H1 (cell line): ENCODE measurements at regions not wholly inside any gene's neighbourhood (a gene's known extent, or its start where the extent isn't known, plus 50 kb on each side); places are given as distances from the start of the nearest gene placed in this dataset.

ENCODE experiments used
- CTCF ChIA-PET: fragments of 300-600 bp; sonication (Branson Sonifier 250); formaldehyde crosslinking; loops from one replicate; lab custom pipeline; 2021; ENCODE audit not compliant: partially characterized antibody; lab: Charles Lee
- POLR2A ChIA-PET: fragments of 300-600 bp; sonication (Branson Sonifier 250); formaldehyde crosslinking; loops from one replicate; lab custom pipeline; 2021; ENCODE audit warnings: inconsistent platforms; ENCODE audit not compliant: partially characterized antibody; lab: Charles Lee
- DNase-seq, 2 experiments: peaks; one replicate each; pipeline versions ENCODE4 v3.0.0 to v3.0.0-alpha.2; 2010 to 2022; ENCODE audit warnings: low spot score in 2 of 2, low read depth in 1 of 2, mixed read lengths in 1 of 2
- FAIRE-seq: peaks from 2 replicates; lab custom pipeline; 2011; peaks lifted over from hg19 to GRCh38; lab: Jason Lieb, UNC
- H2AFZ ChIP-seq: 2 replicates; pipeline ENCODE4 v1.8.1; 2012; ENCODE audit warnings: low read length, inconsistent platforms
- H2AK5ac ChIP-seq: 2 replicates; pipeline ENCODE4 v1.6.1; 2013; ENCODE audit warnings: low read depth, low read length
- H2BK120ac ChIP-seq: replicated peaks from 2 replicates; pipeline ENCODE3; 2013; ENCODE audit warnings: low read depth, low read length, inconsistent platforms
- H2BK12ac ChIP-seq: 2 replicates; pipeline ENCODE4 v1.6.1; 2013; ENCODE audit warnings: low read depth, low read length
- H2BK15ac ChIP-seq: 2 replicates; pipeline ENCODE4 v1.6.1; 2013; ENCODE audit warnings: low read length
- H2BK20ac ChIP-seq: 2 replicates; pipeline ENCODE4 v1.6.1; 2013; ENCODE audit warnings: low read length
- H2BK5ac ChIP-seq: 2 replicates; pipeline ENCODE4 v1.6.1; 2013; ENCODE audit warnings: low read depth, low read length
- H3K14ac ChIP-seq: 2 replicates; pipeline ENCODE4 v1.6.1; 2013; ENCODE audit warnings: inconsistent platforms; ENCODE audit not compliant: insufficient read length
- H3K18ac ChIP-seq: 2 replicates; pipeline ENCODE4 v1.6.1; 2013; ENCODE audit warnings: low read length; ENCODE audit errors: extremely low read depth
- H3K23ac ChIP-seq: 2 replicates; pipeline ENCODE4 v1.6.1; 2013; ENCODE audit warnings: inconsistent platforms; ENCODE audit not compliant: insufficient read length
- H3K23me2 ChIP-seq: 2 replicates; pipeline ENCODE4 v1.6.1; 2013; ENCODE audit warnings: low read depth, low read length
- H3K27ac ChIP-seq: 2 replicates; pipeline ENCODE4 v1.6.1; 2011; ENCODE audit warnings: low read depth, low read length, inconsistent platforms
- H3K27me3 ChIP-seq, 4 experiments: replicated peaks in 1 of 4; 1 replicate in 1 of 4; 2 replicates in 3 of 4; pipeline versions ENCODE4 v1.6.1 to v1.8.1; 2011 to 2013; ENCODE audit warnings: low read length in 3 of 4, mild to moderate bottlenecking in 3 of 4, inconsistent platforms in 2 of 4, mixed read lengths in 2 of 4, moderate library complexity in 1 of 4; ENCODE audit not compliant: control insufficient read depth in 3 of 4, insufficient read depth in 3 of 4; ENCODE audit errors: extremely low read depth in 1 of 4
- H3K36me3 ChIP-seq, 4 experiments: 2 replicates each; pipeline versions ENCODE4 v1.6.1 to v1.8.1; 2011 to 2013; ENCODE audit warnings: mild to moderate bottlenecking in 4 of 4, low read length in 3 of 4, moderate library complexity in 2 of 4, control low read depth in 1 of 4, inconsistent platforms in 1 of 4; ENCODE audit not compliant: insufficient read depth in 4 of 4, control insufficient read depth in 2 of 4
- H3K4ac ChIP-seq: replicated peaks from 2 replicates; pipeline ENCODE3; 2013; ENCODE audit warnings: low read length, low read depth, mixed read lengths, inconsistent platforms; ENCODE audit not compliant: insufficient read length
- H3K4me1 ChIP-seq, 4 experiments: replicated peaks in 1 of 4; 1 replicate in 1 of 4; 2 replicates in 3 of 4; pipeline versions ENCODE4 v1.6.1 to v1.8.1; 2011 to 2013; ENCODE audit warnings: low read length in 3 of 4, inconsistent platforms in 2 of 4, mixed read lengths in 1 of 4; ENCODE audit not compliant: insufficient read depth in 4 of 4, control insufficient read depth in 3 of 4
- H3K4me2 ChIP-seq, 2 experiments: 2 replicates each; pipeline versions ENCODE4 v1.6.1 to v1.8.1; 2011 to 2013; ENCODE audit warnings: low read depth in 2 of 2, low read length in 2 of 2, control low read depth in 1 of 2, inconsistent platforms in 1 of 2, mild to moderate bottlenecking in 1 of 2; ENCODE audit not compliant: insufficient read depth in 1 of 2
- H3K4me3 ChIP-seq, 4 experiments: fragments of 200-600, 300-600 bp in 1 of 4; sonication (generic), shearing (Covaris generic), sonication (Bioruptor Twin) in 1 of 4; 2 replicates each; pipeline versions ENCODE4 v1.5.1 to v1.8.1; 2011 to 2016; ENCODE audit warnings: low read length in 4 of 4, low read depth in 3 of 4, control low read depth in 2 of 4, inconsistent platforms in 2 of 4, mild to moderate bottlenecking in 2 of 4, mixed read lengths in 1 of 4, moderate library complexity in 1 of 4; ENCODE audit not compliant: insufficient read depth in 2 of 4; ENCODE audit errors: extremely low read depth in 1 of 4
- H3K56ac ChIP-seq: replicated peaks from 2 replicates; pipeline ENCODE3; 2013; ENCODE audit warnings: low read depth, mild to moderate bottlenecking, mixed read lengths, low read length, inconsistent platforms; ENCODE audit not compliant: insufficient read length
- H3K79me1 ChIP-seq: 2 replicates; pipeline ENCODE4 v1.6.1; 2013; ENCODE audit warnings: low read depth, low read length, control low read depth
- H3K79me2 ChIP-seq, 2 experiments: 2 replicates each; pipeline versions ENCODE4 v1.6.1 to v1.8.1; 2012 to 2013; ENCODE audit warnings: low read length in 2 of 2, mild to moderate bottlenecking in 2 of 2, inconsistent platforms in 1 of 2; ENCODE audit not compliant: insufficient read depth in 2 of 2, control insufficient read depth in 1 of 2
- H3K9ac ChIP-seq, 4 experiments: replicated peaks in 1 of 4; 1 replicate in 1 of 4; 2 replicates in 3 of 4; pipeline versions ENCODE4 v1.6.1 to v1.8.1; 2011 to 2013; ENCODE audit warnings: low read depth in 3 of 4, low read length in 3 of 4, control low read depth in 2 of 4, mild to moderate bottlenecking in 2 of 4, moderate library complexity in 2 of 4, inconsistent platforms in 1 of 4; ENCODE audit errors: extremely low read depth in 1 of 4
- H3K9me3 ChIP-seq, 2 experiments: 2 replicates each; pipeline versions ENCODE4 v1.6.1 to v1.8.1; 2012 to 2013; ENCODE audit warnings: mild to moderate bottlenecking in 2 of 2, moderate library complexity in 2 of 2, control low read depth in 1 of 2, inconsistent platforms in 1 of 2, low read depth in 1 of 2, low read length in 1 of 2, mixed read lengths in 1 of 2; ENCODE audit not compliant: insufficient read depth in 2 of 2
- H4K20me1 ChIP-seq, 2 experiments: replicated peaks in 1 of 2; 2 replicates each; pipeline versions ENCODE3 to v1.8.1; 2011 to 2013; ENCODE audit warnings: inconsistent platforms in 2 of 2, low read length in 2 of 2, mild to moderate bottlenecking in 1 of 2; ENCODE audit not compliant: insufficient read depth in 2 of 2, control insufficient read depth in 1 of 2
- H4K5ac ChIP-seq: 2 replicates; pipeline ENCODE4 v1.6.1; 2013; ENCODE audit warnings: low read length, low read depth, mixed read lengths, inconsistent platforms; ENCODE audit not compliant: insufficient read length
- H4K8ac ChIP-seq: 2 replicates; pipeline ENCODE4 v1.8.0; 2013; ENCODE audit warnings: mild to moderate bottlenecking, moderate library complexity, low read length, inconsistent platforms; ENCODE audit not compliant: insufficient read depth; ENCODE audit errors: extremely low read depth
- H4K91ac ChIP-seq: replicated peaks from 2 replicates; pipeline ENCODE3; 2013; ENCODE audit warnings: low read length, mixed read lengths, inconsistent platforms; ENCODE audit not compliant: insufficient read length
- BRCA1 ChIP-seq: IDR thresholded peaks from 2 replicates; pipeline ENCODE4 v1.6.1; 2012; ENCODE audit warnings: low read depth, low read length, improper control_type of control experiment
- CBX5 ChIP-seq: fragments of 300-800, 300-1000 bp; sonication (generic); IDR thresholded peaks from 2 replicates; pipeline ENCODE4 v1.7.1; 2016; ENCODE audit warnings: antibody characterized with exemption, low read length, low read depth
- E2F6 ChIP-seq: IDR thresholded peaks from 2 replicates; pipeline ENCODE4 v1.6.1; 2012; ENCODE audit warnings: inconsistent platforms
- JUN ChIP-seq: IDR thresholded peaks from 2 replicates; pipeline ENCODE4 v1.6.1; 2011; ENCODE audit warnings: low read depth, mild to moderate bottlenecking, improper control_type of control experiment, low read length
- MAFK ChIP-seq: IDR thresholded peaks from 2 replicates; pipeline ENCODE4 v1.6.1; 2012; ENCODE audit warnings: low read depth, mild to moderate bottlenecking, improper control_type of control experiment, low read length
- MAX ChIP-seq: IDR thresholded peaks from 2 replicates; pipeline ENCODE4 v1.6.1; 2012; ENCODE audit warnings: inconsistent platforms
- NANOG ChIP-seq: IDR thresholded peaks from 2 replicates; pipeline ENCODE4 v1.6.1; 2011; ENCODE audit warnings: low read length, low read depth, mild to moderate bottlenecking, inconsistent platforms; ENCODE audit not compliant: insufficient read depth, poor library complexity, severe bottlenecking
- NRF1 ChIP-seq: IDR thresholded peaks from 2 replicates; pipeline ENCODE4 v1.6.1; 2011; ENCODE audit warnings: mild to moderate bottlenecking, low read depth, low read length, improper control_type of control experiment
- POLR2AphosphoS5 ChIP-seq: IDR thresholded peaks from 2 replicates; pipeline ENCODE4 v1.6.1; 2011; ENCODE audit warnings: low read depth, low read length
- SAP30 ChIP-seq: fragments of 300-600 bp; sonication (generic); IDR thresholded peaks from 2 replicates; pipeline ENCODE4 v1.7.1; 2012; ENCODE audit warnings: low read length, moderate library complexity, mild to moderate bottlenecking, inconsistent platforms; ENCODE audit not compliant: insufficient read depth, insufficient replicate concordance
- SIN3A ChIP-seq, 2 experiments: IDR thresholded peaks in 1 of 2; conservative IDR thresholded peaks in 1 of 2; 2 replicates each; pipeline ENCODE4 v1.6.1; 2011 to 2012; ENCODE audit warnings: low read length in 2 of 2, improper control_type of control experiment in 1 of 2, low read depth in 1 of 2, mild to moderate bottlenecking in 1 of 2
- SIRT6 ChIP-seq: IDR thresholded peaks from one replicate; pipeline ENCODE4 v1.7.1; 2012; ENCODE audit warnings: low read length, inconsistent platforms
- SIX5 ChIP-seq: IDR thresholded peaks from 2 replicates; pipeline ENCODE4 v1.6.1; 2011; ENCODE audit warnings: mild to moderate bottlenecking, low read depth, low read length
- WGBS, 2 experiments: shearing (Covaris generic) in 1 of 2; methylation state at CpG; one replicate each; pipeline versions ENCODE4 v1.1.6 to v1.1.7; 2013 to 2015; ENCODE audit warnings: low lambda C conversion rate in 2 of 2, mixed read lengths in 2 of 2, inconsistent platforms in 1 of 2, low coverage in 1 of 2, missing lambda C conversion rate in 1 of 2; ENCODE audit not compliant: insufficient replicate concordance in 2 of 2, insufficient coverage in 1 of 2, insufficient read length in 1 of 2; ENCODE audit errors: extremely low coverage in 1 of 2, missing lambda C conversion rate in 1 of 2; 5-methylcytosine and 5-hydroxymethylcytosine counted together

- Histone ChIP-seq H2BK120ac (no peak overlapping the region), H3K9me3 (no peaks in the 10 kb centered on the region), H4K5ac (no peak overlapping the region), H2BK15ac (no peak overlapping the region), H3K4me1 (no peaks in the 10 kb centered on the region), H3K4ac (no peak overlapping the region), H4K20me1 (no peaks in the 10 kb centered on the region), H2BK20ac (no peak overlapping the region), H2AK5ac (no peak overlapping the region), H3K79me2 (no peaks in the 10 kb centered on the region; a peak in 1 of 4 replicates), H3K4me2 (no peak overlapping the region), H3K9ac (no peak overlapping the region), H4K8ac (no peak overlapping the region), H3K27ac (no peak overlapping the region), H3K36me3 (no peaks in the 10 kb centered on the region), H3K18ac (no peak overlapping the region), H4K91ac (no peak overlapping the region), H2AFZ (no peak overlapping the region), H3K56ac (no peak overlapping the region), H3K4me3 (no peak overlapping the region), H3K79me1 (no peaks in the 10 kb centered on the region), H3K27me3 (no peaks in the 10 kb centered on the region), H3K23me2 (no peaks in the 10 kb centered on the region), H2BK5ac (no peak overlapping the region), H3K14ac (no peak overlapping the region), H2BK12ac (no peak overlapping the region), H3K23ac (no peak overlapping the region)
- DNase-seq, result peak in 1 of 2 experiments; percentile 35
- no peak for FAIRE-seq
- CTCF ChIA-PET, result interaction anchor here (1.1 to 1.7 kb wide), 4 partner anchors 13 to 89 kb away, joined by 3 to 4 read pairs (median 4); no protein-coding TSS in a partner anchor
- POLR2A ChIA-PET, result no interaction called here
- WGBS, 2 experiments, result 89% methylated on average over 6 of the region's 6 CpGs; no CpG with 5 or more reads in 1 of the 2 experiments
- TF ChIP-seq NANOG (no peak), CBX5 (no peak), MAX (no peak), MAFK (no peak), SAP30 (no peak), SIN3A (conservative IDR thresholded peaks at IDR 0.05 in 1 of 2, IDR thresholded peaks at IDR 0.05 in 1 of 2; ENCODE audit: low read depth in 1 of 2, low read length in 2 of 2) (no peak), NRF1 (no peak), JUN (no peak), SIX5 (no peak), BRCA1 (no peak), E2F6 (no peak), POLR2AphosphoS5 (no peak), SIRT6 (no peak)
Measured at GRCh38 chr10:47114680-47115186, 185.3 kb upstream of the GDF10 start.
